ENCODE measurements at regions not wholly inside any gene's neighbourhood (a gene's known extent, or its start where the extent isn't known, plus 50 kb on each side); places are given as distances from the start of the nearest gene placed in this dataset.
A peak's percentile ranks its signal among the peaks of the same experiment; 100 is the strongest.
"Not testable (repeated sequence)": the region's sequence is repeated elsewhere in the genome, so short reads cannot be mapped to it uniquely, and the experiment has no call there.

GRCh38 chr16:35102780-35103403 lies 1643.5 kb downstream of the TP53TG3F start:
- no peak for DNase-seq (ENCODE audit: low spot score)

- DNase-seq (ENCODE audit: low spot score) = not testable (repeated sequence)
These were observed 1652.4 kb downstream of the TP53TG3F start for GRCh38 chr16:35111772-35112171.

DNA sequence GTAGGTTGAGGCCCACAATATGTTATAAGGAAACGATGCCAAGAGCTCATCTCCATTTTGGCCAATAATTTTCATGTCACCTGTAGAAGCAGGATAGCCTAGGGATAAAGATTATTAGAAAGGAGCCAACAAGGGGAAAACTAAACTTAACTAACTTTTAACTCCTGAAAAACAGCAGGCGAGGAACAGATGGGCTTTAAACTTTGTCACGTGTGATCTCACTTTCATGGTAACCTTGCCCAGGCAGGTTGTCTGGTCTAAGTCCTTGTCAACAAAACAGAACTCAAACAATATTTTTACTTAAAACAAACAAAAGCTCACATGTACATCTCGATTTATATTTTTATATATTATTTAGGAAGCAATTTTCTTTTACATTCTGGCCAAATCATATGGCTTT lies 1672.0 kb downstream of the TP53TG3F start:
- DNase-seq (ENCODE audit: low spot score) = no peak

DNA sequence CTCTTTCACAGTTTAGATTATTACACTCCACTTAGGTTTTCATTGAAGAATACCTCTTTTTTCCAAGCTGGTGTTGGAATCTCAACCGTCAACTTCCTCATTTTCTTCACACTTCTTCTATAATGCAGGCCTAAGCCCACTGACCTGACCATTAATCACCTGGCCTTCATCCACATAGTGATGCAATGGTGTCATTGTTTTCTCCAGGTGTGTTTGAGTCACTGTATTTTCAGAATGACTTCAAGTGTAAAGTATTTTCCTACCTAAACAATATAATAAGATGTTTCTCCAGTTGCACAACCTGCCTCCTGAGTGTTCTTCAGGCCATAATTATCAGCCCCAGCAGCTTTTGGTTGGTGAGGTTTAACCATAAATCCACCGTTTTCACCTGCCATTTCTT lies 1675.1 kb downstream of the TP53TG3F start:
- DNase-seq (ENCODE audit: low spot score) = no peak

- DNase-seq (ENCODE audit: low spot score) = peak; percentile 81
These were observed 1681.0 kb downstream of the TP53TG3F start for GRCh38 chr16:35140293-35140986.

DNA sequence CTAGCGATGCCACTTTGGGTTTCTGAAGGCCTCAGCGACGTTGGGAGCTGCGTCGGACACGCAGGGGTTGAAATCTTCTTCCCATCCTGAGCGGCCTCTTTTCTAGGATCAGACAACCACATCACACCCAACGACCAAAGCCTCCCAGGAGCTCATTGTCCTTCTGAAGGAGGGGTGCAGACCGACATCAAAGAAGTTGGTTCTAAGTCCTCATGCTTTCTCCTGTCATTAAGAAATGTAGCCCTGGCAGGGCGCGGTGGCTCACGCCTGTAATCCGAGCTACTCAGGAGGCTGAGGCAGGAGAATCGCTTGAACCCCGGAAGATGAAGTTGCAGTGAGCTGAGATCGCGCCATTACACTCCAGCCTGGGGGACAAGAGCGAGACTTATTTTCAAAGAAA lies 1681.9 kb downstream of the TP53TG3F start:
- DNase-seq (ENCODE audit: low spot score) = no peak

DNA sequence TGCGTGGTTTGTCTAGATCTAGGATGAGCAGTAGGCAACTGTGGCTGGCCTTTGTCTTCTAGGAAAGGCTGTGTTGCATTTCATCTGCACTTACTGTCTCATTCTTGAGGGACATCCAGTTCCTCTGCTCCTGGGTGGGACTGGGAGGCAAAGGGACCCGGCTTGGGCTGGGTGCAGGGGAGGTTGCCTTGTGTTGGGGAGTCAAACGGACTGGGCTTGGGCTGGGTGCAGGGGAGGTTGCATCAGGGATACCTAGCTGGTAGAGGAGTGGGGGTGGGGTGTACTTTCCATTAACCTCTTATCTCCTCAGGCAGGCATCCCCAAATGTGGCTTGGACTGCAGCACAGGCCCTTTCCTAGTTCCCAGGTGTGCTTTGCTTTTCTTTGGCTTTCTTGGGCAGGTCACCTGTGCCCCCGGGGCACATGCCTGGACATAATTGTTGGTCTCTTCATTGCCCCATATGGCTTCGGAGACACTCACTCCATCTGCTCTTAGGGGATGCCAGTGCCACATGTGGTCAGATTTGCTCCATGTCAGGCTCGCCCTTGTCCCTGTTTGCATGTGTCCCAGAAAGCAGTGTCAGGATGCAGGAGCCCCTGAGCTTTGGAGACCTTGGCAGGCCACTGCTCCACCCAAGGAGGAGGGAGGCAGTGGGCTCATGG lies 1682.9 kb downstream of the TP53TG3F start:
- no peak for DNase-seq (ENCODE audit: low spot score)

DNA sequence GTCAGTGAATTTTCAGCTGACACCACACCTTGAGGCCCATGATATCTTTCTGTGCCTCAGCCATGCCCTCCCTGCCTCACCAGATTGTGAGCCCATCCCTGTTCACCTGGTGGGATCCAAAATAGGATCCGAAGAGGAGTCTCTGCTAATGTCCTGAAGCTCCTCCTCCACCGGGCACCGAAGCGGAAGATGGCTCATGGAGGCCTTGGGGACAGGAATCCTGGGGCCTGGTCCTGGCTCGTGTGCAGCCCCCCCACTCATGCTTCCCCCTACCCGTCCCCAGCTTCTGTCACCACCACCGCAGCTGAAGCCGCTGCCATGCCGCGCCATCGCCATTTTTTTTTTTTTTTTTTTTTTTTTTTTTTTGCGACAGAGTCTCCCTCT lies 1683.4 kb downstream of the TP53TG3F start:
- DNase-seq (ENCODE audit: low spot score) = no peak

DNA sequence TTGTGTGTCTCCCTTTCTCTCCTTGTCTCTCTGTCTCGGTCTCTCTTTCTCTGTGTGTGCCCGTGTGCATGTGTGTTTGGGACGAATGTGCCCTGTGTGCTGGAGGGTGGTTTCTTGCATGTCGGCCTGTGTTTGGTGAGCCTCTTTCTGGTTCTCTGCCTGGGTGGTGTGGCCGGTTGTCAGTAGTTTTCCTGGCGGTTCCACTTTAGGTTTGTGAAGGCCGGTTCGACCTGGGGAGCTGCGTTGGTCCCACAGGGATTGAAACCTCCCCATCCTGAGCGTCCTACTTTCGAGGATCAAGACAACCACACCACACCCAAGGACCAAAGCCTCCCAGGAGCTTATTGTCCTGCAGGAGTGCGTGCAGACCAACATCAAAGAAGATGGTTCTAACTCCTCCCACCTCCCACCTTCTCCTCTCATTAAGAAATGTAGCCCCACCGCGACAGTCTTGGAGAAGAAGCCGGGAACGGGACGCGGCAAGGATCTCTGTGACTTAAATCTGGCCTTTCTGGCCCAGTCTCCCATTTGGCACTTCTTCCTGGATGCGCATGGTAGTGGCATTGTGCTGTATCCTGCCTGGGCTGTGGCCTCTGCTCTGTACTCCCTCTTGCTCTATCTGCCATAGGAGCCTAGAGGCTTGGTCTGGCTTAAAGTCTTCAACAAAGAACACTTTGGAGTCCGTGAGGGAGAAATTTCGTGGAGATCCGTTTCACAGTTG lies 1685.0 kb downstream of the TP53TG3F start:
- DNase-seq (ENCODE audit: low spot score) = no peak

- DNase-seq (ENCODE audit: low spot score) = peak; percentile 76
These were observed 1686.8 kb downstream of the TP53TG3F start for GRCh38 chr16:35146031-35146710.

GRCh38 chr16:35146723-35147458 lies 1687.5 kb downstream of the TP53TG3F start:
- DNase-seq (ENCODE audit: low spot score) = peak; percentile 75

DNA sequence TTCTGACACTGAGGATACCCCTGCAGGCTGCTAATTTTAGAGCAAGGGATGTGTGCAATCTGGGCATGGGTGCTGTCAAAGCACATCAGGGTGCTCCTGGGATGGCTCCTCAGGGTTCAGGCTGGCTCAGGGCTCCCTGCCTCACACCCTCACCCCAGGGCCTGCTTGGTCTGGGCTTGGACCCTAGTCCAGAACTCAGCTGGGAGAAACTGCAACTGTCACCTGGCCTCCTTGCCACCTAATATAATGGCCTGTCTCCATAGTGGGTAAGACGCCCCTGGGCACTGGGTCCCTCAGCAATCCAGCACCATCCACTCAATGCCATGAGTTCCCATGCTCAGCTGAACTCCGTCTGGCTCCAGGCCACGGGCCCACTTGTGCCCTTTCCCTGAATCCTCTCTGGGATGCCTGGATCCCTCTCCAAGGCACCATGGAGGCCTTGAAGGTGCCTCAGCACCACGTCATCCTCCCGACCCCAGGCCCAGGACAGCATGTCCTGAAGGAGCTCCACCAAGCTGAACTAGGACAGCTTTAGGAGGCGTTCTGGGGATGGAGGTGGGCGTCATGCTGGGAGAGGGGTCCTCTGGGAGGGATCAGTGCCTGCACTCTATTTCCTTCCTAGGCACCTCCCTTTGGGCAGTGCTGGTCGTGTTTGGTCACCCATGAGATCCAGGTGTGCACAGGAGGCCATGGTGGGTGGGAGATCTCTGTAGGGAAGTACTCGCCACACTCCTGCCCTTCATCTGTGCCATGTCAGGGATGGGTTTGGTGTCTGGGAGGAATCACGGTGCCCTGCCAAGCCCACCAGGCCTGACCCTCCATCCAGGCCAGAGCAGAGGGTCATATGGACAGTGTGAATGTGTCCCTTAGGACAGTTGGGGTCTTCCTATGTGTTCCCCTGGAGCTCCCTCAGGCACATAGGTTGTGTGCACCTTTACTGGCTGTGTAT lies 1688.4 kb downstream of the TP53TG3F start:
- DNase-seq (ENCODE audit: low spot score) = no peak

DNA sequence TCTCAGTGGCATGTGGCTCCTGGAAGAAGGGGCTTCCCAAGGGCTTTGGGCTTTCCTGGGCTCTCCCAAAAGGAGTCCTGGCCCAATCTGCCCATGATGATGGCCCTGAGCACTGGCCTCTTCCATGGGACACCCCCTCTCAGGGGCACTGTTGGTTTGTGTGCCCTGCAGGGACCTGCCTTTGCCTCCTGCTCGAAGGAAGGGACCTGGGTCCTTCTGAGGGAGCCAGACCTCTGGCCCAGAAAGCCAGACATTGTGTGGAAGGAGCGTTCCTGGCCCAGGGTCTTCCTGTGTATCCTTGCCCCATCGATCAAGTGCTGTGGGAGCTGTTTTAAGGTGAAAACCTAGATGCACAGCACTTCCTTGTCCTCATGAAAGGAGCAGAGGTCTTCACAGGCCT lies 1689.3 kb downstream of the TP53TG3F start:
- DNase-seq (ENCODE audit: low spot score) = no peak

DNA sequence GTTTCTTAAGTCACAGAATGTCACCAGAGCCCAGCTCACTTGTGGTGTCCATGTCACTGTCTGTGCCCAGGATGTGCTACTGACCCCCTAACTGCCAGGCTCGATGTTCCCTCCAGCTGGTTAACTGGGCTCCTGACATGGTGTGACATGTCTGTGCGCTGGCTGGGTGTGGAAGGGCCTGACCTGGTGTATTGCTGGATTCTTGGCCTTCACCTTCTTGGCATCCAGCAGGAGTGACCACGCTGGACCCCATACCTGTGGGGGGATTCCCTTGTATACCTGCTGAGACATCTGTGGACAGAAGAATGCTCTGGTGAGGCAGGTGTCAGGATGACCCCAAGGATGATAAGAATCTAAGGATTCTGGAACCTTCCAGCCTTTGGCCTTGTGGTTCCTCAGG lies 1690.1 kb downstream of the TP53TG3F start:
- no peak for DNase-seq (ENCODE audit: low spot score)

DNA sequence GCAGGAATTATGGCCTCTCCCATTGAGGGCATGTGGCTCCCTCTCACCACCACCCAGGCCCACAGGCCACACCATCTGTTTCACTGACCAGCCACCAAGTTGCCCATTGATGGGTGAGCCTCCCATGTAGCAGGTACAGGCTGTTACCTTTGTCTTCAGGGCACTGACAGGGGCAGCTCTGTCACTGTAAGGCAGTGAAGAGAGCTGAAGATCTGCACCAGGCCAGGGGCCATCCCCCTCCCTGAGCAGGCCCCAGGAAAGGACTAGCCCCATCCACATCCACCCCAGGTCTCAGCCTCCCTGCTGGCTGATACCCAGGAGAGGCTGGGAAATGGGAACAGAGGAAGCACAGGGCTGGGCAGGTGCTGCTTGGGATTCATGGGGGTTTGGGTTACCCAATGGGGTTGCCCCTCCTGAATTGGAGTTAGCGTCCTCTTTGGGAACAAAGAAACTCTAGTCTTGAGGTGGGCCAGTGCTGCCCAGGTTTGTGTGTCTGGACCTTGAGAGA lies 1691.4 kb downstream of the TP53TG3F start:
- DNase-seq (ENCODE audit: low spot score) = peak; percentile 78

GRCh38 chr16:35152067-35152627 lies 1692.7 kb downstream of the TP53TG3F start:
- no peak for DNase-seq (ENCODE audit: low spot score)

DNA sequence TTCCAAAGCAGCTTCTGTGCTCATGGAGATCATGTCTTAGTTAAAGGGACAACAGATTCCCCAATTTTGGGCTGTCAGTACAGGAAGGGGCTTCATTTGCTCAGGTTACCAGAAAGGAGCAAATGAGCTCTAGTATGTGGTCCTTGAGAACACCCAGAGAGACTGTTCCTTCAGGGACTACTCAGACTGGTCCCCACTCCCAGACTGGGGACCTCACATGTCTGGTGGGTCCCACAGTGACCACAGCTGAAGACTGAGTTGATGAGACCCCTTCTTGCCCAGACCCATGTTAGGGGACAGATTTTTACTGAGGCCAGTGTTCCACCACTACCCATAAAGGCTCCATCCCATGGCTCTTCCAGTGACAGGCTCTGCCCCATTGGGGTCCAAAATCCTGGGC lies 1695.2 kb downstream of the TP53TG3F start:
- no peak for DNase-seq (ENCODE audit: low spot score)

DNA sequence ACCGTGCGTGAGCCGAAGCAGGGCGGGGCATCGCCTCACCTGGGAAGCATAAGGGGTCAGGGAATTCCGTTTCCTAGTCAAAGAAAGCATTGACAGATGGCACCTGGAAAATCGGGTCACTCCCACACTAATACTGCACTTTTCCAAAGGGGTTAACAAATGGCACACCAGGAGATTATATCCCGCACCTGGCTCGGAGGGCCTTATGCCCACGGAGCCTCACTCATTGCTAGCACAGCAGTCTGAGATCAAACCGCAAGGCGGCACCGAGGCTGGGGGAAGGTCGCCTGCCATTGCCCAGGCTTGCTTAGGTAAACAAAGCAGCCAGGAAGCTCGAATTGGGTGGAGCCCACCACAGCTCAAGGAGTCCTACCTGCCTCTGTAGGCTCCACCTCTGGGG lies 1698.1 kb downstream of the TP53TG3F start:
- DNase-seq (ENCODE audit: low spot score) = not testable (repeated sequence)

- not testable (repeated sequence) for DNase-seq (ENCODE audit: low spot score)
These were observed 1709.9 kb downstream of the TP53TG3F start for GRCh38 chr16:35169324-35169723.

Measured in mesenteric fat pad (tissue), 1 donor.